GM21447 (cell line): ENCODE measurements at regions not wholly inside any gene's neighbourhood (a gene's known extent, or its start where the extent isn't known, plus 50 kb on each side); places are given as distances from the start of the nearest gene placed in this dataset.
"Not testable (repeated sequence)": the region's sequence is repeated elsewhere in the genome, so short reads cannot be mapped to it uniquely, and the experiment has no call there.

Source experiments
- ATAC-seq: cut with Tn5 transposase; IDR thresholded peaks from one replicate; pipeline ENCODE4 v1.9.1; 2021; ENCODE audit not compliant: unreplicated experiment

- no peak for ATAC-seq
Measured at GRCh38 chr2:224181534-224182155, 142.6 kb upstream of the SERPINE2 start.

- ATAC-seq, result no peak
Measured at GRCh38 chr2:224180810-224181209, 141.7 kb upstream of the SERPINE2 start.

GRCh38 chr2:224178056-224178455 lies 139.0 kb upstream of the SERPINE2 start:
- no peak for ATAC-seq

GRCh38 chr2:224175538-224175937 lies 136.5 kb upstream of the SERPINE2 start:
- no peak for ATAC-seq

- ATAC-seq, result no peak
Measured at GRCh38 chr2:224174990-224175389, 135.9 kb upstream of the SERPINE2 start.

GRCh38 chr2:224174521-224174920 lies 135.4 kb upstream of the SERPINE2 start:
- no peak for ATAC-seq

GRCh38 chr2:224173933-224174332 lies 134.8 kb upstream of the SERPINE2 start:
- no peak for ATAC-seq

- ATAC-seq, result no peak
Measured at GRCh38 chr2:224173210-224173609, 134.1 kb upstream of the SERPINE2 start.

- no peak for ATAC-seq
Measured at GRCh38 chr2:224171226-224171625, 132.1 kb upstream of the SERPINE2 start.

GRCh38 chr2:224169847-224170246 lies 130.8 kb upstream of the SERPINE2 start:
- no peak for ATAC-seq

GRCh38 chr2:224167781-224168180 lies 128.7 kb upstream of the SERPINE2 start:
- not testable (repeated sequence) for ATAC-seq

GRCh38 chr2:224166654-224167053 lies 127.6 kb upstream of the SERPINE2 start:
- ATAC-seq, result no peak

- ATAC-seq, result no peak
Measured at GRCh38 chr2:224165901-224166319, 126.8 kb upstream of the SERPINE2 start.

- ATAC-seq, result no peak
Measured at GRCh38 chr2:224163566-224164307, 124.7 kb upstream of the SERPINE2 start.

- no peak for ATAC-seq
Measured at GRCh38 chr2:224162122-224162521, 123.0 kb upstream of the SERPINE2 start.

GRCh38 chr2:224161712-224162111 lies 122.6 kb upstream of the SERPINE2 start:
- no peak for ATAC-seq

GRCh38 chr2:224160917-224161316 lies 121.8 kb upstream of the SERPINE2 start:
- no peak for ATAC-seq

GRCh38 chr2:224159345-224159928 lies 120.4 kb upstream of the SERPINE2 start:
- ATAC-seq, result no peak

- ATAC-seq, result no peak
Measured at GRCh38 chr2:224158831-224159230, 119.7 kb upstream of the SERPINE2 start.

- ATAC-seq, result no peak
Measured at GRCh38 chr2:224158061-224158460, 119.0 kb upstream of the SERPINE2 start.

GRCh38 chr2:224157655-224158054 lies 118.6 kb upstream of the SERPINE2 start:
- no peak for ATAC-seq

GRCh38 chr2:224156436-224156835 lies 117.3 kb upstream of the SERPINE2 start:
- no peak for ATAC-seq
